GM21528 (cell line): ENCODE measurements at regions not wholly inside any gene's neighbourhood (a gene's known extent, or its start where the extent isn't known, plus 50 kb on each side); places are given as distances from the start of the nearest gene placed in this dataset.

Experiments used
- ATAC-seq: cut with Tn5 transposase; IDR thresholded peaks from one replicate; pipeline ENCODE4 v1.9.1; 2021; ENCODE audit warnings: mild to moderate bottlenecking, moderate library complexity; ENCODE audit not compliant: unreplicated experiment, low FRiP score

DNA sequence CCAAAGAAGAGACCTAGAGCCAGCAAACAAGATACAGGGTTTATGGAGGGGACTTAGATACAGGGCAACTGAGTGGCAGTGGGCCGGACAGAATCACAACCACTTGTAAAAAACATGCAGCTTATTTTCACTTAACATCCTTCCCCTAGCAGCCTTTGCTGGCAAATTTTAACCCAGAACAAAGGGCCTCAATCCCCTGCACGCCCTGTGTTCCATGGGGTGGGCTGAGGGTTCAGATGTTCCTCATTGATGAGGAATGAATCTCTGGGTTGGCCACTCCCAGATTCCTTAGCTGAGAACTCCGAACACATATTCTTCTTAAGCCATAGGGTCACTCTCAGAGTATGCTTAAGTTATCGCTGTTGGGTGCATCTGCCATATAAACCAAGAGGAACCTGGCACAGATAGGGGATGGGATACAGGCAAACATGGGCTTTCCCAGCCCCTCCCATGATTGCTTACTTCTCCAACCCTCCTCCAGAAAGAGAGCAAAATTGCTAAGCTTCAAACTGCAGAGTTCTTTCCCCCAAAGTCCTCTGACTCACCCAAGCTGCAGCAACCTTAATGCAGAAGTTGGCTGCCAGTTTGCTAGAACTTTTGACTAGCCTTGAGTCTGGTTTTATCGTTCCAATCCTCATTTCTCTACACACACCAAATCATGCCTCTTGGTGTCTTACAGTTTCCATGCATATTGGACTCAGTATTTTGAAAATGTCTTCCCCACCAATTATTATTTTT is 146.9 kb downstream of the CD47 start:
- ATAC-seq = no peak

DNA sequence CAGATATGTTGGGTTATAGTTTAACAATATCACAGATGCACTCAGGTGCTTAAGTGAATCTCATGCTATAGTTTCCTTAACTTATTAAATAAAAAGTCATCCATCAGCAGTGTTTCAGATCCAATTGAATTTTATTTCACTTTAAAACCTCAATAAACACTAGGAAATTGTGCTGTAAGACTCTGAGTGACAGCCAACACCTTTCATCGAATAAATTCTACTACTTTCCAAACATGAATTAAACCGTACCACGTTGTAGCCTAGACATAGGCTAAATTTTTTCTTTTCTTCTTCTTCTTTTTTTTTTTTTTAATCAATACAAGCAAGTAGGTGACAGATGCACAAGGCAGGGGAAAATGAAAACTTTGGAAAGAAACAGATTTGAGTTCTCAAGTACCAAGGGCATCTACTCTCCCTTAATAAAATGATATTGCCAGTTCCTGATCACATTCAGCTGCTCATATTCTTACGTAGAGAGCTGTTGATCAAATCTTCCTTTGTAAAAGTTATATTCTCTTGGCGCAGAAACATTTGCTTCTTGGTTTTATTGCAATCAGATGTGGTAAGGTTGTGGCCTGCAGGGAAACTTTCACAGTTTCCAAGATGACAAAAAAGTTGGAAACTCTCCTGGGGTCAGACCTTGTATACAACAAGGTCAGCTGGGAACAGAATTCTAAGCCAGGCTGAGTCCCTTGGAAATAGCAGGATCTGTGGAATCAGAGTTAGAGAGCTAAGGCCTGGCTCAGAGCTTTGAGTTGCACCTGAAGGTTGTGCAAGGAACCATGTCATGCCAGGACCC is 147.7 kb downstream of the CD47 start:
- ATAC-seq = no peak

DNA sequence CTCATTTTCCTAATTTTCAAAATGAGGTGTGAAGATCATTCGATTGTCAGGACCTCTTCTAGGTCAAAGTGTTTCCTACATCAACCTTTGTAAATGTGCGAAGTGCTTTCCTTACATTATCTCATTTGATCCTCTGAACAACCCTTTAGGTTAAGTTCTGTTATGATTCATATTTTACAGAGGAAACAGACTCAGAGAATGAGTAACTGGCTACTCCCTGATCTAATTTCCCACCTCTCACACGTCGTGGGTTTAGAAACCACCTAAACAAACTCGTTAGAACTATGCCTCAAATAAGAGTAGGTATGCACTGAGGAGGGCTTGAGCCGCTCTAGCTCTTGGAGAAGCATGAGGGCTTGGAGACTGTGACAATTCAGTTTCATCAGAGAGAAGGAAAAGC is 148.6 kb downstream of the CD47 start:
- ATAC-seq = no peak

DNA sequence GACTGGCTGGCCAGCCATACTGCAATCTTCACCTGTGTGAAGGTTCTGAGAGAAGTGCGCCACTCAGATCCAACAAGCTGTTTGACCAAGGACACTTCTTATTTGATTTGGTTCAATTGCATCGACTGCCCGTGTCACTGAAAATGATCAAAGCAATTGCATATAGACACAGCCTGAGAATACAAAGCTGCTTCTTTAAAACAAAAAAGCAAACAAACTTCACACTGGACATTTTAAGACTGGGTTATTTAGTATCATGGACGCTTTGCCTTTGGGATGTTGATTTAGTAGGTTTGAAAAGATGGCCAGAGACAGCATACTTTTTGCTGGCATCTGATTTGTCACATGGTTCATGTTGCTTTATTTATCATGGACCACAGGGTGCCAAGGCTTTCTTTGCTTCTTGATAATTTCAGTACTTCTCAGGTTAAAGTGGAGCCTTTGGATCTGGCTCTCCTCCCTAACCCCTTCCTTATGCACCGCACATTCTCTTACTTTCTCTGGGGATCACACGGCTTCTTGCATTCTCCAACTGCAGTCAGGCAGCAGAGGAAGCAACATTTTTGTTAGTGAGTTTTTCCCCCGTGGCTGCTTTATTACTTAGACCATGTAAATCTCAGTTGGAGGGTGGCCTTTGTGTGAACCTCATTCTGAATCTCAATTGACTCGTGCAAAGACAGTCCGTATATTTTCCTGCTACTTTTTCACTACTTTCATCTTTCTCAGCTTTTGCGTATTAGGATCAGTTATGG is 151.0 kb downstream of the CD47 start:
- ATAC-seq = no peak

DNA sequence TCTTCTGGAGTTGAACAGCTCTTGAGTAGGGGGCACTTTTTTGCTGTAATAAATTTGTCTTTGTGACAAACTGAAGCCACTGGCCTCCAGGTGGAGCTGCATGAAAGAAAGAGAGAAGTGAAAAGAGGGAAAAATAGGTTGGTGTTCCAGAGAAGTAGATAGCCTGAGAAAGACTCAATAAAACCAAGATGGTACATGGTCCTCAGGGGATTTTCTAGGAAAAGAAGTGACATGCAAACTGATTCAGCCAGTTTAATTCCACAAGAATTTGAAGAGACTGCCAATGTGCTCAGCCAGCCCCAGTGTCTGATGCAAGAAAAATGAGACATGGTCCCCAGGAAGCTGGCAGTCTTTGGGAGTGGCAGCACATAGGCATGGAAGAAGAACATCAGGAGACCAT is 152.7 kb downstream of the CD47 start:
- ATAC-seq = no peak

DNA sequence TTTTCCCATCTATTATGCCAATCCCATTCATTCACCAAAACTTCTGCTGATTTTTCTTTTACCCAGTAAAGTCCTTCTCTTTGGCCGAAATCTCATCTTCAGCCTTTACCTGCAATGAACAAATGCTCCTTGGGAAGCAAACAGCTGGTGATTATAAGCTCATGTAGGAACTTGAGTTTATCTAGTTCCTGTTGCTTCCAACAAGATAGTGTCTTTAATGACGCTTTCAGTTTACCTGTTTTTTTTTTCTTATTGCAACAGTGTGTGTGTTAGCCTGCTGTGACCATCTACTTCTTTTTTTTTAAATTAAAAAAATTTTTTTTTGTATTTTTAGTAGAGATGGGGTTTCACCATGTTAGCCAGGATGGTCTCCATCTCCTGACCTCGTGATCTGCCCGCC is 156.0 kb downstream of the CD47 start:
- no peak for ATAC-seq

DNA sequence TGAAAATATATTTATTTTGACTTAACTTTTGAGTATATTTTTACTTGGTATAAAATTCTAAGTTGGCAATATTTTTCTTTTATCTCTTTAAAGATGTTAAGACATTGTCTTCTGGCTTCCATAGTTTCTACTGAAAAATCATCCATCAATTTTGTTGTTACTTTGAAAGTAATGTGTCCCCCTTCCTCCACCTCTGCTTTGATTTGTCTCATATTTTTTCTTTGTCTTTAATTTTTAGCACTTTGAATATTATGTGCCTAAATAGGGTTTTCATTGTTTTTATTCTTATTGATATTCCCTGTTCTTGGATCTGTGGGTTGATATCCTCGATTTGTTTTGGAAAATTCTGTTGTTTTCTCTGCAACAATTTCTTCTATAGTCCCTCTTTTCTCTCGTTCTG is 157.4 kb downstream of the CD47 start:
- ATAC-seq = no peak

DNA sequence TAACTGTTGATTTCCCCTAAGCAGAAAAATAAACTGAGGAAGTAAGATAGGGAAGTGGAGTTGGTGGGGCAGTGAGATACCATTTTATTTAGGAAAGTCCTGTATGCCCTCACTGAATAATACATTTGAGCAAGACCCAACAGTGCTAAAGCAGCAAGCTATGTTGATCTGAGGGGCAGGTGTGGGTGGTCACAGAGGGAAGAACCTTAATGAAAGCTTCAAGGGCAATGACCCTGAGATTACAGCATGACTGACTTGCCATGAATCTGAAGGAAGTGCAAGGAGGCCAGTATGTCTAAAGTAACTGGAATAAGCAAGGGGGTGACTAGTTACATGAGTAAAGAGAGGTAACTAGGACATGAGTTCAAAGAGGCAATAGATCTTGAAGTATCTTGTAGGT is 159.5 kb downstream of the CD47 start:
- no peak for ATAC-seq

DNA sequence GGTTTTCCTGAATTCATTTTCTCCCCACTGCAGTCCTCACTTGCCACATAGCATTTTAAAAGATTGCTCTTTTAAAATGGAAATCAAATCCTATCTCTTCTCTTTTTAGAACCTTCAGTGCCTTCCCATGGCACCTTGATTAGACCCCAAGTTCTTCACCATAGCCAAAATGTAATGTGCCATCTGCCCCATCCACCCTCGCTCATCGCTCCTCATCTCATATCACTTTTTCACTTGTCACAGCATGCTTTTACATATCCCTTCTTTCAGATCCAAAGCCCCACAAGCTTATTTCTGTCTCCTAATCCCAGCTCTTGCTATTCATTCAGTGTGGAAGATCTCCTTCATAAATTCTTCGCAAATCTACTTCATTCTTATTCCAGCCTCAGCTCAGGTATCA is 161.7 kb downstream of the CD47 start:
- no peak for ATAC-seq

DNA sequence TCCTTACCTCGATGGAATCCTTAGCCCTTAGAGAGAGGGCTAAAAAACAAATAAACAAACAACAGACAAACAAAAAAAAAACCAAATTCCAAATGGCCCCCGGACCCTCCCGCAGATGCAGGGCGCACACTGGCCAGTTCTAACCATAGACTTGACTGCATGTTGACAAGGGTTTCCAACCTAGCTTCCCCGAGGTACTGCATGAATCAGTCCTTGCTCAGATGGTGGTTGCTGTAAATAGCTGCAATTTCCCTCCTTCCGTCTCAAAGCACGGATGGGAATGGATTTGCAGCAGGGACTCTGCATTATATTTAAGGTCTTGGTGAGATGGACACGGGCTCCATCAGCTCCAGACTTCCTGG is 162.8 kb downstream of the CD47 start:
- peak; percentile 36 for ATAC-seq

DNA sequence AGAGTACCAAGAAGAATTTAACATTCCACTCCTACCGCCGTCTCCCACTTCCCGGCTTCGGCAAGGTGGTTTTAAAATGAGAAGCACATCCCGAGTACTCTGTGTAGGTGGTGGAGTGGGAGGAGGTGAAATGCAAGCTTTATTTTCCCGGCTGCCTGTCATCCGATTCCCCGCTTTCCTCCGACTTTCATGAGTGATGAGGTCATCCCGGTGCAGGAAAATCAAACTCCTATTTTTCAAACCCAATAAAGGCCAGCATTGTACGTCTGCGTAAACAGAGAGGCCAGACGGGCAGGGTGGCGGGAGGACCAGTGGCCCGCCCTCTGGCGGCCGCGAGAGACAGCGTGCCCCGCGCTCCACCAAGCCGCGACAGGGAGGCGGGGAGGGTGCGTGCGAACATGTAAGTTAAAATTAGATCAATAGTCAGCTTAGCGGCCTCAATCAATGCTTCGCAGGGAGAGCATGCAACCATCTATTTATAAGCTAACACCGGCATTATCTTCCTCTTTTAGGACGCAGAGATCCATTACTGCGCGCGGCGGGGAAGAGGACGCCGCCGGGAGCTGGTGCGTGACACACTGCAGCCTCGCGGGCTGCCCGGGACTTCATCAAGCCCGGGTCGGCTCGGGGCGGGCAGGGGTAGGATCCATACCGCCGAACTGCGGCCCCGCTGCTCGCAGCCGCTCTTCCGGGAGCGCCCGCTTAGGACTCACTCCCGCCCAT is 163.3 kb downstream of the CD47 start:
- peak; percentile 96 for ATAC-seq

DNA sequence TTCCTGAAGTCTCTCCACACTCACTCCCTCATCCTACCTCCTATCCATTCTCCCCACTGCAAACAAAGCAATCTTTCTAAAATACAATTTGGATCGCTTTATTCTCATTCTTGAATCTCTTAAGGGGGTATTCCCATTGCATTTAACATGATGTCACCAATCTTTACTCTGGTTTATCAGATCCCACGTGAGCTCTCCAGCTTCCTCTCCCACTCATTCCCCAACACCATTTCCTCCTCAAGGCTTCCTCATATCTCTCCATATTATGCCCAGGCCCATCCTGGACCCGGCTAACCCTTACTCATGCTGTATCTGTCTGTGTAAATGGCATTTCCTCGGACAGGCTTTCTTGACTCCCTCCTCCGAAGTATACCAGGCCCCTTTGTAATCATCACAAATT is 165.0 kb downstream of the CD47 start:
- no peak for ATAC-seq

DNA sequence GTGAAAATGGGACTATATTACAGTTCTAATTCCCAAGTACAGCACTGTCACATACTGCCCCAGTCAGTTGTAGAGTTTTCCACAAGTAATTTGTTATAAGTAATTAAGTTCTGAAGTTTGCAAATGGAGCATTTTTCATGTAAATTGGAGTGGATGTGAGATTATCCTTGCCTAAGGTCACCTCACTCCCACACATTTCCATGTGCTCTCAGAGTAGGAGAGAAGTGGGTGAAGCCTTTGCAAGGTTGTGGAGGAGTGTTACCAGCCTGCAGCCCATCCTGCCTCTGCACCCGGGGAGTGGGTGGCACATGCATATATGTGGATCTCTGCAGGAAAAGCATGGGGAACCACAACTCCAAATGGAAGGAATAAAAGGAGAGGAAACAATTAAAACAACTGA is 169.8 kb downstream of the CD47 start:
- ATAC-seq = no peak

DNA sequence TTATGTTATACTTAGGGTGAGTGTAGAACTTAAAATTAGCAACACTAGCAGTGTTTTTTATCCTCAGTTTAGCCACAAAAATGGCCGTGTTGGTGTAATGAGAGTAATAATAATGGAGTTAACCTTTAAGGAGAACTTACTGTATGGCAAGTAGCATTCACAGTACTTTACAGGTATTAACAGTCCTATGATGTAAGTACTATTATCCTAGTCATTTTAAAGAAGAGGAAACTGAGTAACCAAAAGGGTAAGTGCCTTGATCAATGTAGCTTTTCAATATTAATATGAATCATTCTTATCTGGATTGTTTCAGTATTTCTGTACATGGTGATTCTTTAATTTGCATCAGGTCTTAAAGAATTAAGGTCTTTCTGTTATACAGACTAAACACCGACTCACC is 170.3 kb downstream of the CD47 start:
- ATAC-seq = no peak

DNA sequence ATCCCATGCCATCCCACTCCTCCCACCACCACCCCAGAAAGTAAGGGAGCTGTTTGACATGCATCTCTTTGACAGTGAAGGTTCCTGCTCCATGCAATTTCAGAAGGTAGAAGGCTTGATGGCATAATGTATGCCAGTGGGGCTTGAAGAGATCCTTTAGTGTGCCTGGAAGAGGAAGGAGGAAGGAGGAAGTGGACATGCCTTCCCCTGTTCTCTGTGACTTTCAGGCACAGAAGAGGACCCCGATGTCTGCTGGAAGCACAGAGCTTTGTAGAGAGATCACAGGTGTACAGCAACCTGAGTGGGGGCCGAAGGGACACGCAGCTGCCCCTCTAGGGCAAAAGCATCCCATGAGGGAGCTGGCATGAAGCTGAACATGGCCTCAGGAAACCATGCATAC is 171.6 kb downstream of the CD47 start:
- ATAC-seq = no peak

DNA sequence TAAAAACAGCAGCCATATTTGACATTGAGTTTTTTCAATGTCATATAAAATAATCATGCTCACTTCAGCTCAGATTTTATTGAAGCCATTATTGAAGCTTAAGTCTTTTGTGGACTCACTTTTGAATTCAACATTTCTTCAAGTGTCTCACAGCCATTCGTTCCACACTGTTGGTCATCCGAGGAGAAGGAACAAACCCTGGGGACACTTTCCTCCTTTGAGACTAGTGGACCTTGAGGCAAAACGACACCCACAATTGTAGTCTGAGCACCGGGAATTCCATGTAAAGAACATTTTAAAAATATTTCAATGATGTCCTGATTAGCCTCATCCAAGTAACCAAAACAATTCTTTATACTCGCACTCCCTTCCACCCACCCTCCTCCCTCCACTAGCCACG is 174.7 kb downstream of the CD47 start:
- ATAC-seq = no peak

DNA sequence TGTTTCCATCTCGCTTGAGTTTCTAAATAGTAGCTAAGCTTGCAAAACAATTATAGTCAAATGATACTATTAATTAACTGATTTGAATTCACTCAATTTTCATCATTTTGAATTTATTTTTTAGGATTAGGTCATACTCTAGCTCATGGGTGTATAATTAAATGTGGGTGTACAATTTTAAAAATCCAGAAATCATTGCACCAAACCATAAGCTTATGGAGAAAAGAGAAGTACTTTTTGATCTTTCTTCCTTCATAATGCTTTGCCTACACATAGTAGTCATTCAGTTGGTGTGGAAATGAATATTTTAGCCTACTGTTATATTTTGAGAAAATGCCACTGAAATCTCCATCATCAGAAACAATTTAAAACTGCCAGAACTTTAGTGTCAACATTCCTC is 175.1 kb downstream of the CD47 start:
- no peak for ATAC-seq

DNA sequence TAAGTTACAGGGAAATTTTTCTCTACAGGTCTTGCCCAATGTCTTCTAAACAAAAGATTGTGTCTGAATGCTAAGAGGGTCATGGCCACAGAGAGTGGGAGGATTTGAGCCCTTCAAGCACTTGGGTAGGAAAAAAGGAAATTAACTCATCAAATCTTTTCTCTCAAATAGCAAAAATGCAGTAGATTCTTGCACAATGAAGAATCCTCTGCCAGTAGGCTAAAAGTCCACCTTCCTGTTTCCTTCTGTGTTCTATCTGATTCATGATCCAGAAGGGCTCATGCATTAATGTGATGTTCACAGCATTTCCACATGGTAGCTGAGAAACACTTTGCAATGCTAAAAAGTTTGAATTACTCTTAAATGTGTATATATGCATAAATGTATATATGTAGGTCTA is 177.1 kb downstream of the CD47 start:
- no peak for ATAC-seq

DNA sequence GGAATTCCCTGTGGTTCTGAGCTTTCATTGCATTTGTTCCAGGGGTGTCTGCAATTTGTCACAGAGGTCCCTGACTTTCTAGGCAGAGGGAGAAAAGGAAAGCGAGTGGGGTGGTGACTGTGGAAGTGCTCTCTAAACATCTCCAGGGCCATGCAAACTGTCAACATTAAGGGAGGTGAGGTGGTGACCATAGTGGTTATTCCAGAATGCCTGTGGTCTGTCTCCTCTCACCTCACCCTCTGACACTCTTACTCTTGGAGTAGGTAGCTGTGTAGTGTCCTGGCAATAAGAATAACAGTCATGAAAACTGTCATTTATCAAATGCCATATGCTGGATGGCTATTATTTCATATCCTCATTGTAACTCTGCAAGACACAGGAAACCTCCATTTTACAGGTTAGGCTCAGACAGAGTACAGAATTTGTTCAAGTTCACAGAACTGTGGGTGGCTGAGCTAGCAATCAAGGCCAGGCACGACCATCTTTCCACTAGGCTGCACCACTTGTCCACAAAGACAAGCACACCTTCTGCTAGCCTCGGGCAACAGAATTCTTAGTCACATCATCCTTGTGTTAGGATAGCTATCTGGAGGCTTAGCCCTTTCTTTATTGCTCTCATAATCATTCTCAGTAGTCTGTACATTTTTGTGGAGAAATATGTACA is 179.4 kb downstream of the CD47 start:
- peak; percentile 22 for ATAC-seq

DNA sequence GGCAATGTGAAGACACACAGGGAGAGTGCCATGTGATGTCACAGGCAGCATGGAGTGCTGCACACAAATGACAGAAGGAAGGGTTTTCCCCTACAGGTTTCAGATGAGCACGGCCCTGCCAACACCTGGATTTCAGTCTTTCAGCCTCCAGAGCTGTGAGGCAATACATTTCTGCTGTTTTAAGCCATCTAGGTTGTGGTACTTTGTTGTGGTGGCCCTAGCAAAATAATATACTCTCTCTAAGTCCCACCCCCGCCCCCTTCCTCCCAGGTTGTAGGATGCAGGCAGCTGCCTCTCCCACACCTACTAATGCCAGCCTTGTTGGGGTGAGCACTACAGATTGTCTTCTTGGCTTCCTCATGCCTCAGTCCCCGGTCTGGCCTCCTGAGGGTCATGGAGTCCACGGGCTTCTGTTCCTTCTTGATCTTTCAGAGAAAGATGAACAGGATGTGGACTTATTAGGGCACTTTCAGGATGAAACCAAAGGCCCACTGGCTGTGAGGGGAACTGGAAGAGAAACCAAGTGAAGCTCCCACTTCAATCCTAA is 180.0 kb downstream of the CD47 start:
- peak; percentile 97 for ATAC-seq
